MM.1S (cell line): ENCODE measurements at regions not wholly inside any gene's neighbourhood (a gene's known extent, or its start where the extent isn't known, plus 50 kb on each side); places are given as distances from the start of the nearest gene placed in this dataset.

Source experiments
- DNase-seq: peaks from one replicate; pipeline ENCODE4 v3.0.0-alpha.2; 2015
- H2AFZ ChIP-seq: fragments of 300-600 bp; sonication (generic); 2 replicates; pipeline ENCODE4 v1.6.0; 2016; ENCODE audit warnings: antibody characterized with exemption, low read length
- H3F3A ChIP-seq: fragments of 300-600 bp; sonication (generic); 2 replicates; pipeline ENCODE4 v1.6.1; 2016; ENCODE audit warnings: mild to moderate bottlenecking, antibody characterized with exemption, low read length, moderate library complexity, mixed read lengths; ENCODE audit not compliant: insufficient read depth
- H3K27ac ChIP-seq: fragments of 300-600 bp; sonication (generic); 2 replicates; pipeline ENCODE4 v1.5.1; 2016; ENCODE audit warnings: mild to moderate bottlenecking, low read length
- H3K27me3 ChIP-seq: fragments of 300-600 bp; sonication (generic); replicated peaks from 2 replicates; pipeline ENCODE4 v1.6.0; 2016; ENCODE audit warnings: low read length; ENCODE audit not compliant: insufficient read depth
- H3K36me3 ChIP-seq: fragments of 300-600 bp; sonication (generic); replicated peaks from 2 replicates; pipeline ENCODE4 v1.6.1; 2016; ENCODE audit warnings: mild to moderate bottlenecking, low read length, mixed read lengths; ENCODE audit not compliant: insufficient read depth
- H3K4me1 ChIP-seq: fragments of 300-600 bp; sonication (generic); 2 replicates; pipeline ENCODE4 v1.6.1; 2016; ENCODE audit warnings: low read length, mixed read lengths
- H3K4me2 ChIP-seq: fragments of 300-600 bp; sonication (generic); 2 replicates; pipeline ENCODE4 v1.6.0; 2016; ENCODE audit warnings: low read depth, low read length
- H3K4me3 ChIP-seq: fragments of 300-600 bp; sonication (generic); 2 replicates; pipeline ENCODE4 v1.5.1; 2016; ENCODE audit warnings: low read length, mixed read lengths
- H3K79me2 ChIP-seq: fragments of 300-600 bp; sonication (generic); 2 replicates; pipeline ENCODE4 v1.6.1; 2016; ENCODE audit warnings: mixed run types, low read length, mixed read lengths
- H3K9ac ChIP-seq: fragments of 300-600 bp; sonication (generic); 2 replicates; pipeline ENCODE4 v1.6.1; 2016; ENCODE audit warnings: low read length, mixed read lengths
- H3K9me2 ChIP-seq: fragments of 300-600 bp; sonication (generic); replicated peaks from 2 replicates; pipeline ENCODE4 v1.6.1; 2016; ENCODE audit warnings: mild to moderate bottlenecking, low read length, mixed read lengths; ENCODE audit not compliant: insufficient read depth
- H3K9me3 ChIP-seq: fragments of 300-600 bp; sonication (generic); replicated peaks from 2 replicates; pipeline ENCODE4 v1.6.1; 2016; ENCODE audit warnings: mild to moderate bottlenecking, low read length, mixed read lengths; ENCODE audit not compliant: insufficient read depth
- H4K20me1 ChIP-seq: fragments of 300-600 bp; sonication (generic); 2 replicates; pipeline ENCODE4 v1.6.1; 2016; ENCODE audit warnings: mild to moderate bottlenecking, low read length, moderate library complexity, mixed read lengths; ENCODE audit not compliant: insufficient read depth
- EZH2 ChIP-seq: fragments of 300-600 bp; sonication (generic); optimal IDR thresholded peaks from 2 replicates; pipeline ENCODE3; 2017; ENCODE audit warnings: low read depth, mild to moderate bottlenecking, antibody characterized with exemption, low read length, mixed read lengths
- EZH2phosphoT487 ChIP-seq: fragments of 300-600 bp; sonication (generic); IDR thresholded peaks from 2 replicates; pipeline ENCODE4 v1.6.1; 2018; ENCODE audit warnings: antibody characterized with exemption, low read length
- TF ChIP-seq, protein P1 (sequence below): fragments of 300-600 bp; sonication (generic); IDR thresholded peaks from 2 replicates; pipeline ENCODE4 v1.5.1; 2016; ENCODE audit warnings: antibody characterized with exemption, low read length, mixed read lengths

DNA sequence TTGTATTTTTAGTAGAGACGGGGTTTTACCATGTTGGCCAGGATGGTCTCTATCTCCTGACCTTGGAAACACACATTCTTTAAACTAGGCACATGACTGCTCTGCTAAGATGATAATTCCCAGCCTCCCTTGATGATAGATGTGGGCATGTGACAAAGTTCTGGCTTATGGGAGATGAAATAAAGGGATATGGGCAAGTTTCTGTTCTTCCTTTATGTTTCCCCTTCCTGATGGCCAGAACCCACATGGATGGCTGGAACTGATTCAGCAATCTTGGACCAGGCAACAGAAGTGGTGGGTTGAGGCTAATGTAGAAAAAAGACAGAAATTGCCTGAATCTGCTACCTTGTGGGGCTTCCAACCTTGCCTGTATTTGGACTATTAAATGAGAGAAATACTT, 60.7 kb upstream of the NRP1 start:
- Histone ChIP-seq H3K9me2 (no peaks in the 10 kb centered on the region), H3K4me2 (no peak overlapping the region), H3F3A (no peaks in the 10 kb centered on the region), H4K20me1 (no peaks in the 10 kb centered on the region), H3K79me2 (no peaks in the 10 kb centered on the region), H3K27me3 (no peaks in the 10 kb centered on the region), H3K4me1 (no peaks in the 10 kb centered on the region), H3K9me3 (no peaks in the 10 kb centered on the region), H2AFZ (no peak overlapping the region), H3K27ac (no peak overlapping the region), H3K4me3 (no peak overlapping the region), H3K36me3 (no peaks in the 10 kb centered on the region), H3K9ac (no peak overlapping the region)
- no peak for DNase-seq
- no peak for TF ChIP-seq EZH2
- TF ChIP-seq, protein P1, sequence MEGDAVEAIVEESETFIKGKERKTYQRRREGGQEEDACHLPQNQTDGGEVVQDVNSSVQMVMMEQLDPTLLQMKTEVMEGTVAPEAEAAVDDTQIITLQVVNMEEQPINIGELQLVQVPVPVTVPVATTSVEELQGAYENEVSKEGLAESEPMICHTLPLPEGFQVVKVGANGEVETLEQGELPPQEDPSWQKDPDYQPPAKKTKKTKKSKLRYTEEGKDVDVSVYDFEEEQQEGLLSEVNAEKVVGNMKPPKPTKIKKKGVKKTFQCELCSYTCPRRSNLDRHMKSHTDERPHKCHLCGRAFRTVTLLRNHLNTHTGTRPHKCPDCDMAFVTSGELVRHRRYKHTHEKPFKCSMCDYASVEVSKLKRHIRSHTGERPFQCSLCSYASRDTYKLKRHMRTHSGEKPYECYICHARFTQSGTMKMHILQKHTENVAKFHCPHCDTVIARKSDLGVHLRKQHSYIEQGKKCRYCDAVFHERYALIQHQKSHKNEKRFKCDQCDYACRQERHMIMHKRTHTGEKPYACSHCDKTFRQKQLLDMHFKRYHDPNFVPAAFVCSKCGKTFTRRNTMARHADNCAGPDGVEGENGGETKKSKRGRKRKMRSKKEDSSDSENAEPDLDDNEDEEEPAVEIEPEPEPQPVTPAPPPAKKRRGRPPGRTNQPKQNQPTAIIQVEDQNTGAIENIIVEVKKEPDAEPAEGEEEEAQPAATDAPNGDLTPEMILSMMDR, result no peak
- no peak for TF ChIP-seq EZH2phosphoT487

DNA sequence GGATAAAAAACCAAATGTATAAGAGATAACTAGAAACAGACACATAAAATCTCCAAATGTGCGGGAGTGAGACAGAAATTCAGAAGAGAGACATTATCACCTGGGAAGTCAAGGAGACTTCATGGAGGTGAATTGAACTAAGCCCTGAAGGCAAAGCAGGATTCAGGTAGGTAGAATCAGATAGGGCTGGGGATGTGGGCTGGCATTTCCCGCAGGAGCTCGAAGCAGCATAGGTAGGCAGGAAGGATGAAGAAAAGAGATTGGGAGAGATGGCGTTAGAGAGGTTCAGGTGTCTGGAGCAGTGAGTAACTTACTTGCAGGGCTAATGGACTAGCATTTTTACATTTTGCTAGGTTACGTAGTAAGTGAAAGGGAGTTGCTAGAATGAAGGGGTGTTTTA, 58.2 kb upstream of the NRP1 start:
- no peak for DNase-seq
- no peaks in the 10 kb centered on the region for H4K20me1 ChIP-seq
- H3F3A ChIP-seq, result no peaks in the 10 kb centered on the region
- H2AFZ ChIP-seq, result no peak overlapping the region
- no peaks in the 10 kb centered on the region for H3K9me2 ChIP-seq
- H3K9ac ChIP-seq, result no peak overlapping the region
- no peaks in the 10 kb centered on the region for H3K9me3 ChIP-seq
- H3K27me3 ChIP-seq, result no peaks in the 10 kb centered on the region
- no peak overlapping the region for H3K4me2 ChIP-seq
- H3K36me3 ChIP-seq, result no peaks in the 10 kb centered on the region
- H3K4me3 ChIP-seq, result no peak overlapping the region
- no peaks in the 10 kb centered on the region for H3K4me1 ChIP-seq
- H3K27ac ChIP-seq, result no peak overlapping the region
- no peak for TF ChIP-seq EZH2phosphoT487
- H3K79me2 ChIP-seq, result no peaks in the 10 kb centered on the region

DNA sequence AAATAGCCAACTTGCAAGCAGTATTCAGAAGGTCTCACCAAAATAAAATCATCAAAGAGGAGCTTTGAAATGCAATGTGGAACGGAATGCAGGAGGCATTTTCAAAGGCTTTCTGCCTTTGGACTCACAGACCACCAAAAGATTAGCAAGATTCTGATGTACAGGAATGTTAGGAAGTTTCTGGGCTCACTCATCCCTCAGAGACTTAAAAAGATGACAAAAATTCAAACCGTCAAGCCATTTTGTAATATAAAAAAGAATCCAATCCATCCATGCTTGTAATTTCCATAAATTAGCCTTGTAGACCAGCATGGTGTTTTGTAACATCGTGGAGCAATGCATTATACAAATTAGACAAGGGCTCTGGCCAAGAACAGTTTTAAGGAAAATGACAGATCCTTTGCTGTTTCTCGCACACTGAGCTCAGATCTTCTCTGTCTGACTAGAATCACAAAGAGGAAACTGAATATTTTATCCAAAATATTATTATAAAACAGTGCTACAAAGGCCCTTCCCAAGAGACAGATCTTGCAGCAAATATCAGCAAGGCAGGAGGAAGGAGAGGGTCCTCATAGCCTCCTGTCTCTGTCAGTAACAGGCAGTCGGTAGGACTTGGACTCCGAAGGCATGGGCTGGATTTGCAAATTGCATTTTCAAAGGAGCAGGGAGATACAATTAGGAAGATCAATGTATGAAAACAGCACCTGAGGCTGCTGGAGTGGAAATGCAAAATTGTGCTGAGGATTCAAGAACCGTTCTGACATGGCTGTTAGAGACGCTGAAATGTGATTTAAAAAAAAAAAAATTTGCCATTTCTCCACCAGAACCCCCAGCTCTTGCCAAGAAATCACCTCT, 57.4 kb upstream of the NRP1 start:
- TF ChIP-seq, protein P1, result no peak
- TF ChIP-seq EZH2phosphoT487, result no peak
- no peak for TF ChIP-seq EZH2
- Histone ChIP-seq H3K9me2 (no peaks in the 10 kb centered on the region), H3K9ac (no peak overlapping the region), H3K4me1 (no peaks in the 10 kb centered on the region), H3K27me3 (no peaks in the 10 kb centered on the region), H3K27ac (no peak overlapping the region), H4K20me1 (no peaks in the 10 kb centered on the region), H3K79me2 (no peaks in the 10 kb centered on the region), H3K36me3 (no peaks in the 10 kb centered on the region), H3K4me2 (no peak overlapping the region), H3K9me3 (no peaks in the 10 kb centered on the region), H3K4me3 (no peak overlapping the region), H2AFZ (no peak overlapping the region), H3F3A (no peaks in the 10 kb centered on the region)
- DNase-seq, result no peak

DNA sequence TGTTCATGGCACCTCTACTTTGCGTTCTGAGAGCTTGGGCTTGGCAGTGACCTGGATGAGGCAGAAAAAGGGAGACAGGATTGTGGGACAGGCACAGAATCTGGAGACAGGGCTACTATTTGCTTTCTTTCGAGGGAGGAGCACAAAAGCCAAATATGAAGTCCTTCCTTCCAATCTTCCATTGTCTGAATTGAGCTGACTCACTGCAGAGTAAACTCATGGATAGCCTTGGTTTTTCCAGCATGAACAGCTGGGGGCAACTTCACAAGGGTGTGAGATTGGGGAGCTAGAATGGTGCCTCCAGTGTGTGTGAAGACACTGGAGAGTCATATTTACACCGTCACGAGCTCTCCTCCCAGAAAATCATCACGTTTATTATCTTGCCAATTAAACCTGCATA, 55.6 kb upstream of the NRP1 start:
- Histone ChIP-seq H3K9me3 (no peaks in the 10 kb centered on the region), H3K79me2 (no peaks in the 10 kb centered on the region), H3K27me3 (no peaks in the 10 kb centered on the region), H3K9ac (no peak overlapping the region), H3K27ac (no peak overlapping the region), H3K9me2 (no peaks in the 10 kb centered on the region), H4K20me1 (no peaks in the 10 kb centered on the region), H3F3A (no peaks in the 10 kb centered on the region), H3K4me3 (no peak overlapping the region), H2AFZ (no peak overlapping the region), H3K4me1 (no peaks in the 10 kb centered on the region), H3K4me2 (no peak overlapping the region), H3K36me3 (no peaks in the 10 kb centered on the region)
- no peak for DNase-seq
- TF ChIP-seq, protein P1, result no peak
- no peak for TF ChIP-seq EZH2
- TF ChIP-seq EZH2phosphoT487, result no peak
